Mesenchymal stem cell (in vitro differentiated cells and primary cell): ENCODE measurements at regions not wholly inside any gene's neighbourhood (a gene's known extent, or its start where the extent isn't known, plus 50 kb on each side); places are given as distances from the start of the nearest gene placed in this dataset.

Experiments used
- DNase-seq: peaks from one replicate; pipeline ENCODE4 v3.0.0-alpha.2; 2013
- H2AFZ ChIP-seq: one replicate; pipeline ENCODE4 v1.6.1; 2013; ENCODE audit warnings: low read depth, mild to moderate bottlenecking, control low read depth, inconsistent platforms, low read length, moderate library complexity
- H2AK5ac ChIP-seq: 2 replicates; pipeline ENCODE4 v1.6.1; 2013; ENCODE audit warnings: low read length, moderate library complexity, mild to moderate bottlenecking, inconsistent platforms; ENCODE audit not compliant: severe bottlenecking
- H2BK120ac ChIP-seq: one replicate; pipeline ENCODE4 v1.6.1; 2013; ENCODE audit warnings: low read depth, mild to moderate bottlenecking, inconsistent platforms, low read length, moderate library complexity
- H2BK12ac ChIP-seq, 2 experiments: one replicate each; pipeline ENCODE4 v1.6.1; 2013; ENCODE audit warnings: inconsistent platforms in 2 of 2, low read length in 2 of 2, mild to moderate bottlenecking in 2 of 2, moderate library complexity in 2 of 2, control low read depth in 1 of 2
- H2BK15ac ChIP-seq: one replicate; pipeline ENCODE4 v1.6.1; 2013; ENCODE audit warnings: mild to moderate bottlenecking, low read depth, inconsistent platforms; ENCODE audit not compliant: poor library complexity, severe bottlenecking
- H2BK5ac ChIP-seq: 2 replicates; pipeline ENCODE4 v1.6.1; 2013; ENCODE audit warnings: low read depth, mild to moderate bottlenecking, low read length, control low read depth, inconsistent platforms; ENCODE audit not compliant: poor library complexity, severe bottlenecking
- H3K14ac ChIP-seq, 2 experiments: one replicate each; pipeline ENCODE4 v1.6.1; 2013; ENCODE audit warnings: inconsistent platforms in 2 of 2, low read length in 2 of 2, control low read depth in 1 of 2, mild to moderate bottlenecking in 1 of 2, moderate library complexity in 1 of 2
- H3K18ac ChIP-seq, 2 experiments: one replicate each; pipeline ENCODE4 v1.6.1; 2013; ENCODE audit warnings: inconsistent platforms in 2 of 2, low read length in 2 of 2, control low read depth in 1 of 2, low read depth in 1 of 2, mild to moderate bottlenecking in 1 of 2
- H3K23ac ChIP-seq, 2 experiments: one replicate each; pipeline ENCODE4 v1.6.1; 2013; ENCODE audit warnings: inconsistent platforms in 2 of 2, low read length in 2 of 2, mild to moderate bottlenecking in 2 of 2, moderate library complexity in 2 of 2, control low read depth in 1 of 2
- H3K27ac ChIP-seq: 2 replicates; pipeline ENCODE4 v1.5.1; 2013; ENCODE audit warnings: mild to moderate bottlenecking, moderate library complexity, low read length, control low read depth, inconsistent platforms; ENCODE audit not compliant: poor library complexity, severe bottlenecking
- H3K27me3 ChIP-seq, 2 experiments: 2 replicates each; pipeline versions ENCODE4 v1.6.1 to v1.7.0; 2013; ENCODE audit warnings: low read length in 2 of 2, mild to moderate bottlenecking in 2 of 2, moderate library complexity in 2 of 2, control low read depth in 1 of 2, inconsistent platforms in 1 of 2; ENCODE audit not compliant: control insufficient read depth in 1 of 2, insufficient read depth in 1 of 2
- H3K36me3 ChIP-seq, 2 experiments: 2 replicates each; pipeline versions ENCODE4 v1.6.1 to v1.7.0; 2013; ENCODE audit warnings: low read length in 2 of 2, control low read depth in 1 of 2, inconsistent platforms in 1 of 2, low read depth in 1 of 2, mild to moderate bottlenecking in 1 of 2; ENCODE audit not compliant: insufficient read depth in 2 of 2, control insufficient read depth in 1 of 2
- H3K4ac ChIP-seq, 2 experiments: one replicate each; pipeline ENCODE4 v1.6.1; 2013; ENCODE audit warnings: inconsistent platforms in 2 of 2, low read length in 2 of 2, mild to moderate bottlenecking in 2 of 2, moderate library complexity in 2 of 2, control low read depth in 1 of 2, low read depth in 1 of 2
- H3K4me1 ChIP-seq: 2 replicates; pipeline ENCODE4 v1.6.1; 2013; ENCODE audit warnings: low read depth, low read length, control low read depth; ENCODE audit not compliant: control insufficient read depth, insufficient read depth
- H3K4me2 ChIP-seq: 2 replicates; pipeline ENCODE4 v1.6.1; 2013; ENCODE audit warnings: low read length, mild to moderate bottlenecking, inconsistent platforms; ENCODE audit not compliant: poor library complexity, severe bottlenecking
- H3K4me3 ChIP-seq, 2 experiments: 2 replicates each; pipeline versions ENCODE4 v1.5.1 to v1.7.0; 2013; ENCODE audit warnings: low read length in 2 of 2, mild to moderate bottlenecking in 2 of 2, control low read depth in 1 of 2, low read depth in 1 of 2; ENCODE audit not compliant: insufficient read depth in 1 of 2
- H3K79me1 ChIP-seq: replicated peaks from 2 replicates; pipeline ENCODE4 v1.6.1; 2013; ENCODE audit warnings: mild to moderate bottlenecking, control low read depth, low read length, inconsistent platforms; ENCODE audit not compliant: poor library complexity, severe bottlenecking
- H3K9ac ChIP-seq: 2 replicates; pipeline ENCODE4 v1.7.0; 2013; ENCODE audit warnings: mild to moderate bottlenecking, low read length, moderate library complexity
- H3K9me3 ChIP-seq: 2 replicates; pipeline ENCODE4 v1.7.0; 2013; ENCODE audit warnings: mild to moderate bottlenecking, low read length; ENCODE audit not compliant: control insufficient read depth
- H4K8ac ChIP-seq: one replicate; pipeline ENCODE4 v1.6.1; 2013; ENCODE audit warnings: inconsistent platforms, mild to moderate bottlenecking, low read length, moderate library complexity
- H4K91ac ChIP-seq: one replicate; pipeline ENCODE4 v1.6.1; 2013; ENCODE audit warnings: mild to moderate bottlenecking, low read length, inconsistent platforms
- WGBS: methylation state at CpG from one replicate; pipeline ENCODE4 v1.1.7; 2013; ENCODE audit warnings: mixed read lengths; 5-methylcytosine and 5-hydroxymethylcytosine counted together

- H3K18ac ChIP-seq: no peak overlapping the region
- H4K91ac ChIP-seq: no peak overlapping the region
- H3K4me1 ChIP-seq: no peaks in the 10 kb centered on the region
- H3K4me3 ChIP-seq: no peak overlapping the region
- no peaks in the 10 kb centered on the region for H3K36me3 ChIP-seq
- H2AFZ ChIP-seq: no peak overlapping the region
- H2BK5ac ChIP-seq: no peak overlapping the region
- H3K79me1 ChIP-seq: no peaks in the 10 kb centered on the region
- H3K23ac ChIP-seq: no peak overlapping the region
- no peak overlapping the region for H3K14ac ChIP-seq
- H2BK15ac ChIP-seq: no peak overlapping the region
- H3K27me3 ChIP-seq: no peaks in the 10 kb centered on the region
- no peak overlapping the region for H3K4ac ChIP-seq
- no peak overlapping the region for H2BK12ac ChIP-seq
- 44% methylated on average over 1 of the region's 1 CpG for WGBS
- H4K8ac ChIP-seq: no peak overlapping the region
- H2BK120ac ChIP-seq: no peak overlapping the region
- H3K9ac ChIP-seq: no peak overlapping the region
- H3K9me3 ChIP-seq: peaks cover 5% of the 10 kb centered on the region
- H3K27ac ChIP-seq: no peak overlapping the region
- no peak overlapping the region for H2AK5ac ChIP-seq
- no peak for DNase-seq
- H3K4me2 ChIP-seq: no peak overlapping the region
These were observed 506.0 kb downstream of the TMEM114 start for GRCh38 chr16:8084302-8084701.

DNA sequence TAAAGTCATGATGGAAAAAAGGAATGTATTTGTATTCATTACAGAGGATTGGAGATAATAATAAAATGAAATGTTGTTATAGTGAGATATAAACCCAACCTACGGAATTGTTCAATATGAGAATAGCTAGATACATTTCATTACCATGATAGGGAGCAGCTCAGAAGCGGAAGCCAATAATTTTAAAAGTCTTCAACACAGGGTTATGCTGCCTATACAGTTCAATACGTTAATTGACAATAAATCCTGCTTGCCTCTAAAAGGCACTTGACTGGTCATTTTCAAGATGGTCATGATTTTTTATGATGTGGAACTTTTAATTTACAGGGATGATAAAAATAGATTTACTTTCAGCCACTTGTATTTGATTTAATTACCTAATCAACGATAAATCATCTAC, 506.8 kb downstream of the TMEM114 start:
- Histone ChIP-seq H2BK15ac (no peak overlapping the region), H3K4me1 (no peaks in the 10 kb centered on the region), H3K9ac (no peak overlapping the region), H3K79me1 (no peaks in the 10 kb centered on the region), H3K27me3 (no peaks in the 10 kb centered on the region), H3K27ac (no peak overlapping the region), H3K36me3 (no peaks in the 10 kb centered on the region), H3K14ac (no peak overlapping the region), H2AFZ (no peak overlapping the region), H3K23ac (no peak overlapping the region), H4K8ac (no peak overlapping the region), H2AK5ac (no peak overlapping the region), H3K4ac (no peak overlapping the region), H2BK12ac (no peak overlapping the region), H3K4me3 (no peak overlapping the region), H3K4me2 (no peak overlapping the region), H3K9me3 (peaks cover 5% of the 10 kb centered on the region), H2BK120ac (no peak overlapping the region), H2BK5ac (no peak overlapping the region), H3K18ac (no peak overlapping the region), H4K91ac (no peak overlapping the region)
- WGBS: 71% methylated on average over 1 of the region's 4 CpGs
- no peak for DNase-seq

DNA sequence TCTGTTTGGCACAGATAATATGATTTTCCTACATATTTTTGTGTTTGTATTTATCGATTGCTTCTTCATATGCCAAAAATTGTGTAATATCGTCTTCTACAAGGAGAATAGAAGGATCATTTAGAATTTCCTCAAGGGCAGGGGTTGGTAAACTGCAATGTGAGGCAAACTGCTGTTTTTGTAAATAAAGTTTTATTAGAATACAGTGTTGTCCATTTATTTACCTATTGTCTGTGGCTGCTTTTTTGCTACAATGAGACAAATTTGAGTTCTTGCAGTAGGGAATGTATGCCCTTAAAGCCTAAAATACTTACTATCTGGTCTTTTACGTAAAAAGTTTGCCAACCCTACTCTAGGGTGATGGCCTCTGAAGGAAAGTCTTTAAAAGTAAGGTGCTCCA, 509.5 kb downstream of the TMEM114 start:
- DNase-seq: no peak
- Histone ChIP-seq H3K9ac (no peak overlapping the region), H3K4me3 (no peak overlapping the region), H3K4ac (no peak overlapping the region), H3K18ac (no peak overlapping the region), H3K23ac (no peak overlapping the region), H2BK5ac (no peak overlapping the region), H4K91ac (no peak overlapping the region), H4K8ac (no peak overlapping the region), H3K27me3 (no peaks in the 10 kb centered on the region), H3K79me1 (no peaks in the 10 kb centered on the region), H2BK15ac (no peak overlapping the region), H3K9me3 (peaks cover 5% of the 10 kb centered on the region), H2AFZ (no peak overlapping the region), H3K4me2 (no peak overlapping the region), H2AK5ac (no peak overlapping the region), H3K27ac (no peak overlapping the region), H2BK120ac (no peak overlapping the region), H3K36me3 (no peaks in the 10 kb centered on the region), H3K14ac (no peak overlapping the region), H2BK12ac (no peak overlapping the region), H3K4me1 (no peaks in the 10 kb centered on the region)
- 69% methylated on average over 3 of the region's 3 CpGs for WGBS

DNA sequence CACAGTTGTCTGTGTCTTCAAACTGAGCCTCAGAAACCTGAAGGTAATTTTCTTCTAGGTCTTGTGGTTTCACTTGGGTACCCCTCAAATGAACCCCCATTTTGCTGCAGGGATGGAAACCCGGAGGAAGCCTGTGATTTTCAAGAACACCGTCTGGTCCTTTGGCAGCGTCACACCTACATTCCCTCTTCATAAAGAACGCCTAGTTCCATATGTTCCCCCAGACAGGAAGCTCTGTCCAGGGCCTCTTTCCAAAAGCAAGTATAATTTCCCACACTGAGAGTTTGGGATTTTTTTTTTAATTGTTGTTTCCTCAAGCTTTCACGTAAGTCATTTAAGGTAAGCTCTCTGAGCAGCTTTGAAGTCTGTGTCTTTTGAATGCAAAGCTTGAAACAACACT, 515.0 kb downstream of the TMEM114 start:
- Histone ChIP-seq H2BK120ac (no peak overlapping the region), H3K4me1 (no peaks in the 10 kb centered on the region), H3K4me3 (no peak overlapping the region), H3K9me3 (peaks cover 4% of the 10 kb centered on the region), H2BK15ac (no peak overlapping the region), H3K4me2 (no peak overlapping the region), H4K8ac (no peak overlapping the region), H3K18ac (no peak overlapping the region), H3K36me3 (no peaks in the 10 kb centered on the region), H2BK5ac (no peak overlapping the region), H3K9ac (no peak overlapping the region), H3K79me1 (no peaks in the 10 kb centered on the region), H2AK5ac (no peak overlapping the region), H3K27ac (no peak overlapping the region), H3K14ac (no peak overlapping the region), H3K23ac (no peak overlapping the region), H3K27me3 (no peaks in the 10 kb centered on the region), H4K91ac (no peak overlapping the region), H2AFZ (no peak overlapping the region), H2BK12ac (no peak overlapping the region), H3K4ac (no peak overlapping the region)
- no peak for DNase-seq
- WGBS: 85% methylated on average over 4 of the region's 5 CpGs
